AG04449 (cell line): ENCODE measurements at regions not wholly inside any gene's neighbourhood (a gene's known extent, or its start where the extent isn't known, plus 50 kb on each side); places are given as distances from the start of the nearest gene placed in this dataset.
"Not testable (repeated sequence)": the region's sequence is repeated elsewhere in the genome, so short reads cannot be mapped to it uniquely, and the experiment has no call there.

Experiments
- CTCF ChIA-PET: fragments of 350-600 bp; formaldehyde crosslinking; extraction: SDS; loops from one replicate; lab custom pipeline; 2021; ENCODE audit warnings: antibody characterized with exemption; lab: Yijun Ruan, JAX
- POLR2A ChIA-PET: fragments of 400-600, 350-600 bp; formaldehyde crosslinking; extraction: SDS; loops from one replicate; lab custom pipeline; 2020; ENCODE audit warnings: antibody characterized with exemption, inconsistent platforms; lab: Yijun Ruan, JAX
- DNase-seq: peaks from one replicate; pipeline ENCODE4 v3.0.0-alpha.2; 2010; ENCODE audit warnings: low read depth, low spot score
- H3K4me3 ChIP-seq: 2 replicates; pipeline ENCODE4 v1.5.1; 2011; ENCODE audit warnings: low read depth, mild to moderate bottlenecking, control low read depth, low read length
- TF ChIP-seq, protein P1 (sequence below): IDR thresholded peaks from one replicate; pipeline ENCODE4 v1.5.1; 2011; ENCODE audit warnings: mild to moderate bottlenecking, moderate library complexity, low read length, control low read depth, inconsistent platforms; ENCODE audit not compliant: insufficient read depth; ENCODE audit errors: missing control alignments

DNA sequence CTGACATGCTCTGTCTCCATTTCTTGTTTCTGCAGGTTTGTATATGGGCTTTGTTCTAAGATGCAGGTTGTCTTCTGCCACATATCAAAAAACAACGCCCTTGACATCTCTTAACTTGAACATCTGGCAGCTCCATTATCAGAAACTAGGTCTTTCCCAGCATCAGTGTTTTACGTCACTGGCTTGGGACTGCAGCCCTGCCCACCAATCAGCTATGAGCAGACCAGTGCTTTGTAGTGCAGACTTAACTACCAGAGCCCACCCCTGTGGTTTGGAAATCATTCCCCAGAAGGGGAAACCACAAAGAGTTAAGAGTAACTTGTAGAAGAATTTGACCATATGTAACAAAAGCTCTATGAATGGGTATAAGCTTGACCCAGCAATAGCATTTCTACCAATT, 132.4 kb downstream of the SEPTIN14 start:
- TF ChIP-seq, protein P1, sequence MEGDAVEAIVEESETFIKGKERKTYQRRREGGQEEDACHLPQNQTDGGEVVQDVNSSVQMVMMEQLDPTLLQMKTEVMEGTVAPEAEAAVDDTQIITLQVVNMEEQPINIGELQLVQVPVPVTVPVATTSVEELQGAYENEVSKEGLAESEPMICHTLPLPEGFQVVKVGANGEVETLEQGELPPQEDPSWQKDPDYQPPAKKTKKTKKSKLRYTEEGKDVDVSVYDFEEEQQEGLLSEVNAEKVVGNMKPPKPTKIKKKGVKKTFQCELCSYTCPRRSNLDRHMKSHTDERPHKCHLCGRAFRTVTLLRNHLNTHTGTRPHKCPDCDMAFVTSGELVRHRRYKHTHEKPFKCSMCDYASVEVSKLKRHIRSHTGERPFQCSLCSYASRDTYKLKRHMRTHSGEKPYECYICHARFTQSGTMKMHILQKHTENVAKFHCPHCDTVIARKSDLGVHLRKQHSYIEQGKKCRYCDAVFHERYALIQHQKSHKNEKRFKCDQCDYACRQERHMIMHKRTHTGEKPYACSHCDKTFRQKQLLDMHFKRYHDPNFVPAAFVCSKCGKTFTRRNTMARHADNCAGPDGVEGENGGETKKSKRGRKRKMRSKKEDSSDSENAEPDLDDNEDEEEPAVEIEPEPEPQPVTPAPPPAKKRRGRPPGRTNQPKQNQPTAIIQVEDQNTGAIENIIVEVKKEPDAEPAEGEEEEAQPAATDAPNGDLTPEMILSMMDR, result no peak
- ChIA-PET CTCF (no interaction called here), POLR2A (no interaction called here)
- H3K4me3 ChIP-seq, result no peak overlapping the region
- DNase-seq, result no peak

DNA sequence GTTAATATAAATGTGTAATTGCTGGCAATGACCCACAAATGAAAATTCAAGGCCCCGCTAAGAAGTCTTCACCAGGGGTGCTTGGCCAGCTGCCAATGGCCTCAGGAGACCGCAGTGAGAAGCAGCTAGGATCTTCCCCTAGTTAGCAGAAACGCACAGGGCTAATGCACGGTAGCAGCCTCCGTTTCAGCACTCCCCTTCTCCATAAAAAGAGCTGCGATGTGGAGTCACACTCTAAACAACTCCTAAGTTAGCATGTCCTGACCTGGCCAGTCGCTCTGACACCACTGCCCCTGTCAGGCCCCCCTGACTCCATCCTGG, 139.0 kb downstream of the SEPTIN14 start:
- CTCF ChIA-PET, result interaction anchor here (1.0 to 1.2 kb wide), 2 partner anchors 83 to 443 kb away, joined by 3 read pairs; no protein-coding TSS in a partner anchor
- TF ChIP-seq, protein P1, result no peak
- POLR2A ChIA-PET, result no interaction called here
- no peak overlapping the region for H3K4me3 ChIP-seq
- no peak for DNase-seq

DNA sequence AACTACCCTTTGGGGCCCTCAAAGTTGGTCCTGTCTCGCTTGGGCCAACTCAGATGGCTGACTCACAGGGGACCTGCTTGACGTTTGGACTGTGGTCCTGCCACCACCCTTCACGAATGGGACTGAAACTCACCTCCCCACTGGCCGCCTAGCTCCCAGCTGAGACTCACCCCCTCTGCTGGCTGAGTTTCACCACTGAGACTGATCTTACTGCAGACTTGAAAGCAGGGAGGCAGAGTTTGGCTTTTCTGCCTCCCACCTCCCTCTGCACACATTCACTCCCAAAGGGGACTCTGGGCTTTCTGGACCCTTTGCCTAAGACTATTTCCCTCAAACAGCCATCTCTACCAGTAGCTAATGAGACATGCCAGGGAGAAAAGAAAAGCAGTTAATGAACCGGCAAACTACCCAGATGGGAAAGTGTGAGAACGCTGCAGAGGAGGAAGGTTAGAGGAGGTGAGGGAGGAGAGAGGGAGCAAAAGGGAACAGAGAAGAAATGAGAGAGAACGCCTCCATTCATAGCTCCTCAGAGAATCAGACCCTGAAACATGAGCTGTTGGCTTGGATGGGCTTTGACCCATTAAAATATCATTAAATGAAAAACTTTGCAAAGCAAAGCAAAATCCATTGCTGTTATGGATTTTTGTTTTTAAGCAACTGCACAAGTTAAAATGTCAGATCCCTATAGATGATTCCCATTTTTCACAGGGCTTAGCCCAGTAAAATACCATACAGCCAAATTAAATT, 139.5 kb downstream of the SEPTIN14 start:
- CTCF ChIA-PET, result interaction anchor here (1.0 to 1.2 kb wide), 2 partner anchors 83 to 442 kb away, joined by 3 read pairs; no protein-coding TSS in a partner anchor
- DNase-seq, POLR2A ChIA-PET, H3K4me3 ChIP-seq: not testable (repeated sequence)

DNA sequence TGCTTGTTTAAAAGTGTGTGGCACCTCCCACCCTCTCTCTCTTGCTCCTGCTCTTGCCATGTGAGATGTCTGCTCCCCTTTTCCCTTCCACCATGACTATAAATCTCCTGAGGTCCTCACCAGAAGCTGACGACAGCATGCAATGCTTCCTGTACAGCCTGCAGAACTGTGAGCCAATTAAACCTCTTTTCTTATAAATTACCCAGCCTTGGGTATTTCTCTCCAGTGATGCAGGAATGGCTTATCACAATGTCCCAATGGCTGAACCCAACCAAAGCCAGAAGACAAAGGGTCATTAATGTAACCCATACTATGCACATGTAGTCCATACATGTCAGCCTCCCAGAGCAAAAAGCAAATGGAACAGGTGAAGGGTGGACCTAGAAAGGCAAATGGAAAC, 141.5 kb downstream of the SEPTIN14 start:
- CTCF ChIA-PET, result not testable (repeated sequence)

DNA sequence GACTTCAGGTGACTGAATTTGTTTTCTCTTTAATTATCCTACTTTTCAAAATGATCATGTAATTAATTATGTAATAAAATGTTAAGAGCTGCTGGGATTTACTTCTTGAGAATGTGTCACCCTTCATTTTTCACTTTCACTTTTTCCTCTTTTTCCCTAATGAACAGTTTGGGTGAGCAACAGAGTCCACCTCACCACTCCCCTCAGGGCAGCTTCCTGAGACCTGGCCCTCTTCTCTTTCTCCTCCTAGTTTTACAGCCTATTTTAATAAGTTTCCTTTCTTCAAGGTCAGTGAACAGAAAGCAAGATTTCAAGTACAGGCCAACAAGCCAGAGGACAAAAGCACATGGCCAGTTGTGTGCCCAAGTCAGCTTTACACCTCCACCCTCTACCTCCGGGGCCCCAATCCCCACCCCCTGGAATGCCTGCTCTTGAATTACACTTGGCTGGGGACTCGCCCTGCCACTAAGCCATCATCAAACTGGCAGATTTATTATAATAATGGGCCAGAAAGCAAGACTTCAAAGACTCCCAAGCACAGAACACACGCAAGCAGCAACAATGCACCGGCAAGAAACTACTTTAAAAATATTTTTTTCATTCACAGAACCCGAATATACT, 143.1 kb upstream of the VOPP1 start:
- CTCF ChIA-PET, POLR2A ChIA-PET, H3K4me3 ChIP-seq, DNase-seq: not testable (repeated sequence)

More for the DNA sequence above, 141.5 kb downstream of the SEPTIN14 start:
- POLR2A ChIA-PET, DNase-seq, H3K4me3 ChIP-seq: not testable (repeated sequence)

DNA sequence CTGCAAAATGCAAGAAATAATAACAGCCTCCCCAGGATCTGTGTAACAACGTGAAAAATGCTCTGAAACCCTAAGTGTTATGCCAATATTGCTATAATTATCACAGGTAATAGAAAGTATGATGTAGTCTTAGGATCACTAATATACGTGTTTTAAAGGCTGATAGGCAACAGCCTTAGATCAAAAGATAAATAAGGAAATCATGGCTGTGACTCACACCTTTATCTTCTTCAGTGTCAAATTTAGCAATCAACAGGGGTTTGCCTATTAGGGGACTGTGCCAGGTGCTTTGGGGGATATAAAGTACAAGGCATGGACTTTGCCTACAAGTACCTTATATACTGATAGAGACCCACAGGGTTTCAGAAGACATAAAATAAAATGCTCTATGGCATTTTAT, 142.1 kb upstream of the VOPP1 start:
- POLR2A ChIA-PET, DNase-seq, H3K4me3 ChIP-seq, CTCF ChIA-PET: not testable (repeated sequence)

DNA sequence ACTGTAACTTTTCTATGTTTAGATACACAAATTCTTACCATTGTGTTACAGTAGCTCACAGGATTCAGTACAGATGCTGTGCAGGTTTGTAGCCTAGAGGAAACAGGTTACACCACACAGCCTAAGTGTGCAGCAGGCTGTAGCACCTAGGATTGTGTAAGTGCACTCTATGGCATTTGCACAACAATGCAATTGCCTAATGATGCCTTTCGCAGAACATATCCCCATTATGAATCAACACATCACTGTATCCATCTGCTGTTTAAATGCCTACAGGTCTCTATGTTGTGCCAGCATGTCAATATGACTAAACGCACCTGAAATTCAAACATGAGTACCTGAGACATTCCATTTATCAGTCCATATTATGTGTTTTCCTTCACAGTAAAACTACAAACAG, 138.0 kb upstream of the VOPP1 start:
- DNase-seq, POLR2A ChIA-PET, CTCF ChIA-PET, H3K4me3 ChIP-seq: not testable (repeated sequence)

DNA sequence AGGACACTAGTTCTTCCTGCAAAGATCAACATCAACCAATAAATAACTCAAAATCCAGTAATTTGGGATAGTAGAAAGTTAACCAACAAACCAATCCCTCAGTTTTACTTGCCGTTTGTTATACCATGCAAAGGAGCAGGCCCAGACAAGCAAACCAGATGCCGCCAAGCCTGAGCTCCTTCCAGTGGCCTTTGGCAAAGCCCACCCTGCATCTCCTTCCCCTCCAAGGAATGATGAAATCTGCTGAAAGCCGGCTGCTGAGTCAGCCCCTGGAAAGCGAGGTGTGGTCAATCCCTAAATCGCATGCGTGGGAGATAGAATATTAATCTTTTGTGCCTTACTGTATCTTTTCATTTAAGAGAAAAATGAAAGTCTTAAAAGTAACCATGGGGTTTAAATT, 135.7 kb upstream of the VOPP1 start:
- CTCF ChIA-PET, H3K4me3 ChIP-seq, POLR2A ChIA-PET, DNase-seq: not testable (repeated sequence)

DNA sequence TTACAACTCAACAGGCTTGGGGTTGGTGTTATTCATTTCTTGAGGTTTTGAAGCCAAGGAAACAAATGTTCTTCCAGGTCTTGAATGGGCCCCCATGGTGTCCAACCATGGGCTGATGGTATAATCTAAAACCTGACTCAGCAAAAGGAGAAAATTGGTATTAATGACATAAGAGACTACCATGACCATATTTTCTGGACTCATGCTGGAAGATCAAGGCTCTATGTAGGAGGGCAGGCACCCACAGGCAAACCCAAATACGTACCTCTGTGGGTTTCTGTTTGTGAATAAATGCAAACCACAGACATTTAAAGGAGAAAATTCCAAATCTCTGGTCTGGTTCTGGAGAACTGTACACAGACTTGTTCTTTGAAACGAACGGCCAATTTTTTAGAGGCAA, 135.1 kb upstream of the VOPP1 start:
- POLR2A ChIA-PET, CTCF ChIA-PET, DNase-seq, H3K4me3 ChIP-seq: not testable (repeated sequence)

DNA sequence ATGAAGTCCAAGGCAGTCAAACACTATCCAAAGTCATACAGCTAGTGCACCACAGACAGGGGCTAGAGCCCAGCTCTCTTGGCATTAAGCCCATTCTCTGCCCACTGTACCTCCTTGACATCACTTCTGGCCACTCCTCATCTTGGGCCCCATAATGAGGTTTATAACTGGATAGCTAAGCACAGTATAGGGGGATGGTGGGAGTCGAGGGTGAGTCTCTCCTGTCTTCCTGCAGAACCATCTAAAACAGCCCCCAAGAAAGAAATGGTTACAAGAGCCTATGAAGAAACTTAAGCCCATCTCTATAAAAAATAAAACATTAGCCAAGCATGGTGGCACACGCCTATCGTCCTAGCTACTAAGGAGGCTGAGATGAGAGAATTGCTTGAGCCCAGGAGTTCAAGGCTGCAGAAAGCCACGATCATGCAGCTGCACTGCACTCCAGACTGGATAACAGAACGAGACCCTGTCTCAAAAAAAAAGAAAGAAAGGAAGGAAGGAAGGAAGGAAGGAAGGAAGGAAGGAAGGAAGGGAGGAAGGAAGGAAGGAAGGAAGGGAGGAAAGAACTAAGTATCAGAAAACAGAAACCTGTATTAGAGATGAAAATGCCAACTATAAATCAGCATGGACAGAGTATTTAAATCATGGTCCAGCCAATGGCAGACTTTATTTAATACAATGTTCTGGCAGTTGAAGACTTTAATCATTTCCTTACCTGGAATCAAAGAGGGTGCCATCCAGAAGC, 134.3 kb upstream of the VOPP1 start:
- H3K4me3 ChIP-seq, POLR2A ChIA-PET, DNase-seq, CTCF ChIA-PET: not testable (repeated sequence)

DNA sequence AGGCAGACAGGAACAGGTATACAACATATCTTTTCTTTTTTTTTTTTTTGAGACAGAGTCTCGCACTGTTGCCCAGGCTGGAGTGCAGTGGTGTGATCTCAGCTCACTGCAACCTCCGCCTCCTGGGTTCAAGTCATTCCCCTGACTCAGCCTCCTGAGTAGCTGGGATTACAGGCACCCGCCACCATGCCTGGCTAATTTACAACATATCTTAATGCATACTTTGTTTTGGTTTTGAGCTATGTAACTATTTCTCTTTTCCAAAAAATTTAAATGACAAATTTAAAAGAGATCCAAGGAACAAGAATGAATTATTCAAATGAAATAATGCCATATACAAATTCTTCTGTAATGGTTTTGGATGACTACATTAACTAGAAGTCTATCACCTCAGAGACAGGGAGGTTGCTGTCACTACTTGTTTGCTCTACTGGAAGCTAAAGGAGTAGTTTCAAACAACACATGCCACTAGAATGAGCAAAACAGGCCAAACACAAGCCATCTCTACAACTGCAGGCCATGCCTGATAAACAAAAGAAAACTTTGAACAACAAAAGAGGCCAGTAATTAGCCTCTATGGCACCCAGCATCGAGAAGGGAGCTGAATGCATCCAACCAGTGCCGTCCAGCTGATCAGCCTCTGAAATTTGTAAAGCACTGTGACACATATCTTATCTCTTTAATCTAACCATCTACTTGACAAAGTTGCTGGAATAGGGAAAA, 133.6 kb upstream of the VOPP1 start:
- POLR2A ChIA-PET, H3K4me3 ChIP-seq, DNase-seq, CTCF ChIA-PET: not testable (repeated sequence)

DNA sequence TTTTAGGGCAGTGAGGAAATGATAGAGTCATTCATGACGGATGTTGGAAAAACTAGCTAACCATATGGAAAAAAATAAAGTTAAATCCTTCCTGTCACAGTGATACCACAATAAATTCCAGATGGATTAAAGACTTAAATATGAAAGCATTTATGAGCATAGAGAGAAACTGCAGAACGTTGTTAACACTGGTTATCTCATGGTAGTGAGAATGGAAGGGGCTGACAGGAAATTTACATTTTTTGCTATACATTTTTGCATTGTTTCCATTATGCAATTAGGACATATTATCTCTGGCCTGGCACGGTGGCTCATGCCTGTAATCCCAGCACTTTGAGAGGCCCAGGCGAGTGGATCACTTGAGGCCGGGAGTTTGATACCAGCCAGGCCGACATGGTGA, 130.5 kb upstream of the VOPP1 start:
- POLR2A ChIA-PET, CTCF ChIA-PET, H3K4me3 ChIP-seq, DNase-seq: not testable (repeated sequence)

DNA sequence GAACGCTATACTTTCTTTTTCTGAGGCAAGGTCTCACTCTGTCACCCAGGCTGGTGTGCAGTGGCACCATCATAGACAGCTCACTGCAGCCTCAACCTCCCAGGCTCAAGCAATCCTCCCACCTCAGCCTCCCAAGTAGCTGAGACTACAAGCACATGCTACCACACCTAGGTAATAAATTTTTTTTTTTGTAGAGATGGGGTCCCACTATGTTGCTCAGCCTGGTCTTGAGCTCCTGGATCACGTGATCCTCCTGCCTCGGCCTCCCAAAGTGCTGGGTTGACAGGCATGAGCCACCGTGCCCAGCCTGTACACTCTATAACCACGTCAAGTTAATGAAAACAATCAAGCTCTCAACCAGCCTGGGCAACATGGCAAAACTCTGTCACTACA, 127.1 kb upstream of the VOPP1 start:
- CTCF ChIA-PET, POLR2A ChIA-PET, DNase-seq, H3K4me3 ChIP-seq: not testable (repeated sequence)
